HG03378 (cell line): ENCODE measurements at regions not wholly inside any gene's neighbourhood (a gene's known extent, or its start where the extent isn't known, plus 50 kb on each side); places are given as distances from the start of the nearest gene placed in this dataset.

Experiments used
- ATAC-seq: cut with Tn5 transposase; IDR thresholded peaks from one replicate; pipeline ENCODE4 v1.9.1; 2021; ENCODE audit warnings: mild to moderate bottlenecking, moderate library complexity; ENCODE audit not compliant: unreplicated experiment

DNA sequence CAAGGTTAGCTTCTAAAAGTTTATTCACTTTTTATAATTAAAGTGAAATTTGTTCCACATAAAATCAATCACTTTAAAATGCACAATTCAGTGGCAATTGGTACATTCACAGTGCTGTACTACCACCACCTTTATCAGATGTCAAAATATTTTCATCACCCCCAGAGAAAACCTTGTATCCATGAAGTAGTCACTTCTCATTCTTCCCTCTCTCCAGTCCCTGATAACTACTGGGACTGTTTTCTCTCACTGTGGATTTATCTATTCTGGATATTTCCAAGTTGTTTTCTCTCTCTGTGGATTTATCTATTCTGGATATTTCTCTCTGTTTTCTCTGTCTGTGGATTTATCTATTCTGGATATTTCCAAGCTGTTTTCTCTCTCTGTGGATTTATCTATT is 435.4 kb upstream of the CNTNAP2 start:
- ATAC-seq: no peak

DNA sequence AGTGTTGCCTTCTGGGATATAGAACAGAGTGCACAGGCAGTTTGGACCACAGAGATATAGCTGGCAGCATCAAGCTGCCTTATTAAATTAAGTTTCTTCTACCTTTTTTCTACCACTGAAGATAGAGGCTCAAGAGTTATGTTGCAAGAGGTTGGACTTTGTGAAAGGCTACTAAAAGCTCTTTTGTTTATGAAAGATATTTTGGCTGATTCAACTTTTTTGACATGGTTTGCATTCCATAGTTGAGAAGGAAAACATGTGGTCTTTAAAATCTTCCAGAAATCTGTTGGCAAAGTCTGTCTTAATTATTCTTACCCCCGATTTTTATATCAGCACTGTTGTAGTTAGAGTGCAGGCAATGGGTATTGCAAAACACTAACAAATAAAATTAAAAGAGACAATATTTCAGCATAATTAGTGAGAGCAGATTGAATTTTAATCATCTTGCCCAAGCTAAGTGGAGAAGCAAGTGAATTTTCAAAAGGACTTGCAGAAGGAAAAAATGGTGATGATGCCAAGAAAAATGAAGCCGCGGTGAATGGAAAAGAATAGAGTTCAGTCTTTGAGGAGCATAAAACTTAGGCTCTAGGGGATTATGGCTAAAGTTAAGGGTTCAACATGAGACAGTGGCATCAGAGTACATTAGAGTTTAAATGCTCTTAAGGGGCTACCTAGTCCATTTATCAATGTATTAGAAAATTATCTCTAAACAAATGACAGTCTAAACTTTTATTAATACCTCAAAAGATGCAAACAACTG is 450.9 kb upstream of the CNTNAP2 start:
- no peak for ATAC-seq

DNA sequence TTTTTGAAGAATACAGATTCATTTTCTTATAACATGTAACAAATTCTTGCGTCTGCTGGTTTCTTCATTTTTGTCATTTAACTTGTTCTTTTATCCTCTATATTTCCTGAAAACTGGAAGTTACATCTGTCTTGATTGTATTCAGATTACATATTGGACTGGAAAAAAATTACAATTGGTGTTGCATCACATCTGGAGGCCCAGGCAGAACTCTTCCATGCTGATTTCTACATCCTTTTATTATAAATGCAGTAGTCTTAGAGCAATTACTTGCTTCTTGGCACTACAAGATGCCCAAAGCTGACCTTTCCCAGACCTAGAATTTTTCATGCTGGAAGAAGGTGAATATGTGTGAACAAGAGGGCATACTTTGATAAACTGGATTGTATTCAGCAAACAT is 460.9 kb upstream of the CNTNAP2 start:
- ATAC-seq: no peak

DNA sequence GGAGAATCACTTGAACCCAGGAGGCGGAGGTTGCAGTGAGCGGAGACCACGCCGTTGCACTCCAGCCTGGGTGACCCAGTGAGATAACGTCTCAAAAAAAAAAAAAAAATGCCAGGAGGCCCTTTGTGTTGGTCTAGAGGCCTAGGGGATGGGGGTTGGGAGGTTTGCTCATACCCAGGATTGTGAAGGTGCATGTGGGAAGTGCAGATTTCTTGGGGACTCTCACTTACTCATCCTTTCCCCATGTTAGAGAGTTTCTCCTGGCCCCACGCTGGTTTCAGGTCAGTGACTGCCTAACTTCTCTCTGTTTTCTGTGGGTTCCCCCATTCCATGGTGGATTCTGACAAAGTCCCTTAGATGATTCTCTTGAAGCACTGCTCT is 471.5 kb upstream of the CNTNAP2 start:
- no peak for ATAC-seq

- no peak for ATAC-seq
These were observed 472.0 kb upstream of the CNTNAP2 start for GRCh38 chr7:145644426-145645134.

DNA sequence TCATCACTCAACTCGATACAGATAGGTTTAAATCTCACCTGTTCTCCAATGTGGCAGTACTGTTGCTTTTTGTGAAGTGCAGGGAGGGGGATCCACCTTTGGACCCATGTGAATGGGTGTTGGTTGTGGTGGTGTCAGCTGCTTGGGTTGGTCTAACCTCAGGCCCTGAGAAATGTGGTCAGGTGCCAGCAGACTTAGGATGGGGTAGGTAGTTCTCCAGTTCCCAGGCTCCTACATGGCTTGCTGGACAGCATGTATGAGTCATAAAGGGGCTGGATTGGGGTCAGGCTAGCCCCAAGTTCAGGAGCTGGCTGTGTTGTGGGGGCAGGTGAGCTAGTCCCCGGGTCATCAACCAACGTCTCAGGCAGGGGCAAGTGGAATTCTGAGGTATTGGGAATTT is 472.6 kb upstream of the CNTNAP2 start:
- no peak for ATAC-seq

- ATAC-seq: no peak
These were observed 483.1 kb upstream of the CNTNAP2 start for GRCh38 chr7:145633513-145633912.

DNA sequence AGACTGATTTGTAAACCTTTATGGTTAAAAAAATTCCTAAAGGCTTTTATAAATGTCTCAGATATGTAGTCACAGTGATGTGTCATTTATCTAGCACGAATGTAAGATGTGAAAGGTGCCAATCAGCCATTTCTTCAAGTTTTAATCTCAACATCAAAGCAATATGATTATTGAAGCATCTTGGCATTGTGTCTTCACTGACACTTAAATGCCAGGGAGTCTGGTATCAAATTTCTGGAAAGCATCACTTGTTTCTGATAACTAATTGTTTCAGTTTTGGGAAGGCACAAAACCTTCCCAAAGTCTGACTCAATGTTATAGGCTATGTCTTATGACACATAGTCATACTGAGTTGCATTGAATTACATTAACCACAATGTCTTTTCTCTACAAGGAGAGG is 492.0 kb upstream of the CNTNAP2 start:
- no peak for ATAC-seq

- ATAC-seq: no peak
These were observed 510.6 kb upstream of the CNTNAP2 start for GRCh38 chr7:145605963-145606362.

- no peak for ATAC-seq
These were observed 517.2 kb upstream of the CNTNAP2 start for GRCh38 chr7:145599376-145599775.

- ATAC-seq: no peak
These were observed 532.2 kb upstream of the CNTNAP2 start for GRCh38 chr7:145584401-145584800.

DNA sequence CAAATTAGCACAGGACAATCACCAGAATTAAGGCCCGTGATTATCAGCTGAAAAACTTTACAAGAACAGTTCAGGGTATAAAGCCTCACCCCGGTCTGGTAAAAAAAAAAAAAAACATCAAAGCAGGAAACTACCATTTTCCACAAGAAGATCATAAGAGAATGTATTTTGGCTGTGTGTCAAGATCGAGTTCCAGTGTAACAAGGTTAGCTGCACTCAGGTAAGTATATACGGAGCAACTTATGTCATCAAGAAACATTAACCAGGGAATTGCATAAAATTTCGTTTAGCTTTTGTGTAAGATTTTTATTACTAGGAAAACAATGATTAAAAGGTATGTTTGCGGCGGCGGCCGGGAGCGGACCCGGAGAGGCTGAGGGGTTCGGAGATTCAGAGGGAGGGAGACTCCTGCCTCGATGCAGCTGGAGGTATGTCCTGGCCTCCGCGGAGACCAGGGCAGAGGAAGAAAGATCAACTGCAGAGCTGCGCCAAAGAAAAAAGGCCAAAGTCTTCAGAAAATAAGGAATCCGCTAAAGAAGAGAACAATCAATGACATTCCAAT is 533.8 kb upstream of the CNTNAP2 start:
- no peak for ATAC-seq

DNA sequence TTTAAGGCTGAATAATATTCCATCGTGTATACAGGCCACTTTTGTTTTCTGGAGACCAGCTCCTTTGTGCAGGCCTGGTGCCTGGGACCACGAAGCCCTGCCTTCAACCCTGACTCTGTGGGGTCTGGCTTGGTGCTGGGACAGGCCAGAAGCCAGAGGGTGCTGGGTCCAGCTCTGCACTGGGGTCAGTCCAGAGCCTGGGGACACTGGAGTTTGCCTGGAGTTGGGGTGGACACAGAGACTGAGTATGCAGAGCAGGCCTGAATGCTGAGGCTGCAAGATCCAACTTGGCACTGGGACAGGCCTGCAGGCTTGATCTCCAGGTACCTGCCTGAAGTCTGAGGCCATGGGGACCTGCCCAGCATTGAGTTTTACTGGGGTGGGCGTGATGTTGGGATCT is 558.8 kb upstream of the CNTNAP2 start:
- no peak for ATAC-seq

DNA sequence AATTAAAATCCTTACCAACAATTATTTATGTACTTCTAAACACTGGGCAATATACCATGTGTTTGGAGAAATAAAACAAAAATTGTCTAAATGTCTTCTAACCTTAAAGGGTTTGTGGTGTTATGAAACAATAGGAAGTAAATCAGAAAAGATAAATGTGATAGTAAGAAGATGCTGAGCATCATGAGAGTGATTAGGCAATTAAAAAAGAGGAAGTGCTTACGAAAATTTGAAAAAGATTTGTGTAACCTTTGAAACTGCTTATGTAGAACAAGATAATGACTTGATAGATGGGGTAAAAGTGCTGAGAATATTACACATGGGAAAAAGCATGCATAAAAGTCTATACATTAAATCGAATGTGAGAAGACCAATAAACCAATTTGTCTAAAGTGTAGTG is 573.4 kb upstream of the CNTNAP2 start:
- no peak for ATAC-seq

DNA sequence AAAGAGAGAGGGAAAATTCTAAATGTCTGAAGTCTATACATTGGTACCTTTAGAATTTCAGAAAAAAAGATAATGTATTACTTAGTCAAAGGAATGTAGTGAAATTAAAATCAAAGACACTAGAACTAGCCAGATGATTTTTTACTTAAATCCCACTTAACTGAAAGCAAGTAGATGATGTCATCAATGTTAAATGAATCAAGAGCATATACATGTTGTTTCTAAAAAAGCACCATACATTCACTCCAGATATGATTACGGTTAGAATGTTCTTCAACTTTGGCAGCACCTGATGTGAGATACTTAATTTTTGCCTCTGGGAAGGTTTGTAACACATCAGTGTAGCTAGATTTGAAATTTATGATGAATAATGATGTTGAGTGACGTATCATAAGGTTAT is 576.7 kb upstream of the CNTNAP2 start:
- no peak for ATAC-seq

DNA sequence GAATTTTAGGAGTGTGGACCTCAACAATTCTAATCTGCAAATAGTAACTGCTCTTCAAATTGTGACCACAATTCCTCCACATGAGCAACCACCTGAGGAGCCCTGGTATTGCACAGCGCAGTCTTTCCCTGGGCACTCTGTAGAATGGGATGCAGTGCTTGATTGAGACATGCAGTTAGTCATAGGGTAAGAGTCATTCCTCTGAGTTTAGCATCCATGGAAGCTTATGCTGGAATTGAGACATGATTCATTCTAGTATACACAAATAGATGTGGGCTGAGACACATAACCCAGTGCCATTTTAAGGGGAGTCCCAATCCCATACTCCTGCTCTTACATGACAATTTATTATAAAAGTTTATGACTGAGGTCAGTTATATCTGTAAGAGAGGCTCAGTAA is 582.3 kb upstream of the CNTNAP2 start:
- ATAC-seq: no peak

DNA sequence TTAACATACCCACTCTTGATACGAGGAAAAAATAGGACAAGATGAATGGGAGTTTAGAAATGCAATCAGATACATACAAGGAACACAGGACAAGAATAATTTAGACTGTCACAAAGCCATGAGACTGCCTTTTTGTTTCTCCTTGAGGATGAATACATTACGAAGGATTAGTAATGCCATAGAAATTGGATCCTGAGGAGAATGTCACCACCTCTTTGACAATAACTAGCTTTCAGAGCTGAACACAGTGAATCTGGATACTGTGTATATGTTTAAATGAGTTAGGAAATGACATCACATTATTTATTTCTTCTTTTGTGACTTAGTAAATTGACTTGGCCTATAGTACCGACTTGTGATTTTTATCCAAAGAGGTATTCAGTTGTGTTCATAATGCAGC is 596.3 kb upstream of the CNTNAP2 start:
- no peak for ATAC-seq

GRCh38 chr7:145511004-145511403 is 605.6 kb upstream of the CNTNAP2 start:
- no peak for ATAC-seq

- ATAC-seq: no peak
These were observed 618.6 kb upstream of the CNTNAP2 start for GRCh38 chr7:145497911-145498525.

GRCh38 chr7:145490356-145490755 is 626.2 kb upstream of the CNTNAP2 start:
- no peak for ATAC-seq

- ATAC-seq: no peak
These were observed 627.0 kb upstream of the CNTNAP2 start for GRCh38 chr7:145489609-145490008.

GRCh38 chr7:145488816-145489215 is 627.8 kb upstream of the CNTNAP2 start:
- no peak for ATAC-seq
